Testis (tissue), 2 donors: ENCODE measurements at regions not wholly inside any gene's neighbourhood (a gene's known extent, or its start where the extent isn't known, plus 50 kb on each side); places are given as distances from the start of the nearest gene placed in this dataset.

Experiments
- DNase-seq: peaks from one replicate; pipeline ENCODE4 v3.0.0-alpha.2; 2019
- H3K27ac ChIP-seq, 2 donors: fragments of 200-600 bp; sonication (generic); one replicate each; pipeline ENCODE4 v1.5.1; 2019
- H3K27me3 ChIP-seq: fragments of 200-600 bp; sonication (generic); one replicate; pipeline ENCODE4 v1.5.1; 2019
- H3K36me3 ChIP-seq: fragments of 200-600 bp; sonication (generic); one replicate; pipeline ENCODE4 v1.5.1; 2017; ENCODE audit warnings: low read depth; ENCODE audit errors: missing control alignments
- H3K4me1 ChIP-seq: fragments of 200-600 bp; sonication (generic); one replicate; pipeline ENCODE4 v1.5.1; 2019
- H3K4me3 ChIP-seq, 2 donors: fragments of 200-600 bp; sonication (generic); one replicate each; pipeline ENCODE4 v1.5.1; 2017 to 2019
- H3K9me3 ChIP-seq: fragments of 200-600 bp; sonication (generic); one replicate; pipeline ENCODE4 v1.5.1; 2017
- CTCF ChIP-seq, 3 experiments: fragments of 450-650 bp in 2 of 3; fragments of 200-600 bp in 1 of 3; sonication (generic) in 1 of 3; IDR thresholded peaks; one replicate each; pipeline ENCODE4 v1.5.1; 2016 to 2019; ENCODE audit warnings: antibody characterized with exemption in 3 of 3, mild to moderate bottlenecking in 2 of 3, moderate library complexity in 1 of 3
- POLR2A ChIP-seq: fragments of 450-650 bp; IDR thresholded peaks from one replicate; pipeline ENCODE4 v1.6.1; 2017; ENCODE audit warnings: antibody characterized with exemption, mild to moderate bottlenecking, moderate library complexity
- WGBS, 2 donors: methylation state at CpG; one replicate each; pipeline ENCODE4 v1.1.5; 2018; 5-methylcytosine and 5-hydroxymethylcytosine counted together
- intact Hi-C: fragments of 100-400 bp; cut with DNase I; formaldehyde crosslinking; loops from one replicate; pipeline ENCODE4 v1.15.1; 2023; ENCODE audit warnings: low total_unique reads

DNA sequence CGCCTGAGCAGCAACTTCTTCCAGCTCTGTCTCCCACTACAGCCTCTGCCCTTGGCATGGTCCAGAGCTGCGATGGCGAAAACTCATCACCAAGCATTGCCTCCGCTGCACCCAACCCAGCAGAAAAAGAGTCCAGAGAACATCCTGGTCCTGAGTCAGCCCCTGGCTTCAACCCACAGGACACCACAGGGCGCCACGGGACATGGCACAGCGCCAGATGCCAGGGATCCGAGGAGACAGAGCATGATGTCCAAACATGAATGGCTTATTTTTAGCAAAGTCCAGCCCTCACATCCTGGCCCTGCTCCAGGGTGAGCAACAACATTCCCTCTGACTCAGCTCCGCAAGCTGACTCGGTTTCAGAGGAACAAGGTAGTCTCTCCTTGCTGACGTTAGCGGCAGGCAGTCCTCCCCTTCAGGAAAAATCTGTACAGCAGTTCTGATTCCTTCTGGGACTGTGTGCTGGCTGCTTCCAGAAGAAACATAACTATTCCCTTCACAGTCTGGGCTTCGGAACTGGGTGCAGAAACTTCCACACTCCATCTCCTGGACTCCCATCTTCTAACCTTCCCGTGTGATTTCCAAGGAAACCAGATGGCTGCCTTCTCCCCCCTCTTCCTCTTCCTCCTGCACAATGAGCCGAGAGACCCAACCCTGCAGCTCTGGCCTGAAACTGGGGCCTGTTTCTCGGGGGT lies 131.3 kb downstream of the TOMM20 start:
- DNase-seq, result peak; percentile 94
- Histone ChIP-seq H3K27me3 (no peaks in the 10 kb centered on the region), H3K4me1 (peaks cover 18% of the 10 kb centered on the region), H3K36me3 (no peaks in the 10 kb centered on the region), H3K4me3 (no peak overlapping the region), H3K27ac (peak overlapping the region; percentile 53 to 85), H3K9me3 (no peaks in the 10 kb centered on the region)
- intact Hi-C loops, result loop anchor here (10.0 kb wide), 1 partner anchor 503 kb away; no protein-coding TSS in a partner anchor
- WGBS, 2 donors, result 25 to 32% methylated on average over 10 to 16 of the region's 16 CpGs
- TF ChIP-seq POLR2A (no peak), CTCF (IDR thresholded peaks at IDR 0.05) (no peak)

DNA sequence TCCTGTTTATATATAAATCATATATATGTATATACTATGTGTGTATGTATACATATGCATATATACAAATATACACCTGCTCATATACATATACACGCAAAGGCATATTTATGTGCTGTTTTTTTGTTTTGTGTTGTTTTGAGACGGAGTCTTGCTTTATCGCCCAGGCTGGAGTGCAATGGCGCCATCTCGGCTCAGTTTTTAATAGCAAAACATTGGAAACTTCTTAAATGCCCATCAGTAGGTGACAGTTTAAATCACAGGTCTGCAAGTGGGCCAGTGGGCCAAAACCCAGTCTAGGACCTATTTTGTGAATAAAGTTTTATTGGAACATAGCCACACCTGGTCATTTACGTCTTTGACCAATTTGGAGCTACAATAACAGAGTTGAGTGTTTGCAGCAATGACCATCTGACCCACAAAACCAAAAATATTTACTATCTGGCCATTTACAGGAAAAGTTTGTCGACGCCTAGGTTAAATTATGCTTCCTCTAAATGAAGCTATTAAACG lies 132.3 kb downstream of the TOMM20 start:
- intact Hi-C loops, result loop anchor here (10.0 kb wide), 1 partner anchor 502 kb away; no protein-coding TSS in a partner anchor
- no peak for TF ChIP-seq POLR2A
- TF ChIP-seq CTCF (IDR thresholded peaks at IDR 0.05), result no peak
- WGBS, 2 donors, result 84 to 86% methylated on average over 9 of the region's 9 CpGs
- no peaks in the 10 kb centered on the region for H3K27me3 ChIP-seq
- peak overlapping the region; percentile 53 to 85 for H3K27ac ChIP-seq
- no peak overlapping the region for H3K4me3 ChIP-seq
- no peaks in the 10 kb centered on the region for H3K9me3 ChIP-seq
- H3K4me1 ChIP-seq, result peaks cover 18% of the 10 kb centered on the region
- DNase-seq, result no peak
- no peaks in the 10 kb centered on the region for H3K36me3 ChIP-seq

GRCh38 chr1:234994436-234995295 lies 134.0 kb downstream of the TOMM20 start:
- Histone ChIP-seq H3K27ac (no peak overlapping the region), H3K36me3 (no peaks in the 10 kb centered on the region), H3K27me3 (no peaks in the 10 kb centered on the region), H3K4me1 (peaks cover 18% of the 10 kb centered on the region), H3K9me3 (no peaks in the 10 kb centered on the region), H3K4me3 (no peak overlapping the region)
- intact Hi-C loops, result loop anchor here (10.0 kb wide), 1 partner anchor 500 kb away; no protein-coding TSS in a partner anchor
- TF ChIP-seq POLR2A, result no peak
- TF ChIP-seq CTCF (IDR thresholded peaks at IDR 0.05), result no peak
- 79 to 81% methylated on average over 10 to 12 of the region's 12 CpGs for WGBS, 2 donors
- no peak for DNase-seq

DNA sequence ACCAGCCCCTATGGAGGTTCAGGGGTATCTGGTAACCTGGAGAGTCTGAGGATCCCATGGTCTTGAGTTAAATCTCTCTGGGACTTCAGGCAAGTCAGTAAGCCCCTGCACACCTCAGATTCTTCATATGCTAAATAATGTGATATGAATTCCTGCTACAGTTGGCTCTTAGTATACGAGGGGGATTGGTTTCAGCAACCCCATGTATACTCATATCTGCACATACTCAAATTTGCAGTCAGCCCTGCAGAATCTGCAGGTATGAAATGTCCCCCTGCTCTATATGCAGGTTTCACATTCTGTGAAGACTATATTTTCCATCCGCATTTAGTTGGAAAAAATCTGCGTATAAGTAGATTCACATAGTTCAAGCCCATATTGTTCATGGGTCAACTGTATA lies 136.6 kb downstream of the TOMM20 start:
- H3K27me3 ChIP-seq, result no peaks in the 10 kb centered on the region
- TF ChIP-seq POLR2A (no peak), CTCF (IDR thresholded peaks at IDR 0.05) (no peak)
- H3K4me3 ChIP-seq, result no peak overlapping the region
- H3K36me3 ChIP-seq, result no peaks in the 10 kb centered on the region
- DNase-seq, result no peak
- intact Hi-C loops, result loop anchor here (10.0 kb wide), 1 partner anchor 497 kb away; no protein-coding TSS in a partner anchor
- H3K9me3 ChIP-seq, result no peaks in the 10 kb centered on the region
- no peak overlapping the region for H3K27ac ChIP-seq
- 95 to 98% methylated on average over 3 of the region's 3 CpGs for WGBS, 2 donors
- peaks cover 21% of the 10 kb centered on the region for H3K4me1 ChIP-seq
